K562 (cell line): ENCODE measurements at regions not wholly inside any gene's neighbourhood (a gene's known extent, or its start where the extent isn't known, plus 50 kb on each side); places are given as distances from the start of the nearest gene placed in this dataset.
"Not testable (repeated sequence)": the region's sequence is repeated elsewhere in the genome, so short reads cannot be mapped to it uniquely, and the experiment has no call there.

Experiments
- ATAC-seq: fragments of 200-7000 bp; cut with Tn5 transposase; 3 replicates; pipeline ENCODE4 v1.9.1; 2020; ENCODE audit warnings: moderate library complexity
- BruUV-seq: library from RNA; stranded (reverse); fragments of 400-500 nt; replicated peaks from 2 replicates; lab custom pipeline; 2021; lab: Mats Ljungman, UMichigan
- CTCF ChIA-PET: fragments of 300-600 bp; formaldehyde crosslinking; extraction: SDS; loops from one replicate; lab custom pipeline; 2021; ENCODE audit warnings: low intra/inter-chr PET ratio; lab: Yijun Ruan, JAX
- POLR2A ChIA-PET: fragments of 300-600, 350-650 bp; sonication (Branson Sonifier 250); formaldehyde crosslinking; extraction: SDS; loops from one replicate; lab custom pipeline; 2021; ENCODE audit warnings: antibody characterized with exemption, inconsistent platforms; lab: Yijun Ruan, JAX
- DNase-seq, 4 experiments: peaks; one replicate each; pipeline versions ENCODE4 v3.0.0 to v3.0.0-alpha.2; 2011 to 2018; ENCODE audit warnings: low spot score in 3 of 4, mixed read lengths in 3 of 4; ENCODE audit errors: extremely low read depth in 1 of 4
- FAIRE-seq: peaks from 2 replicates; lab custom pipeline; 2011; peaks lifted over from hg19 to GRCh38; lab: Jason Lieb, UNC
- H2AFZ ChIP-seq: 2 replicates; pipeline ENCODE4 v1.6.0; 2011; ENCODE audit warnings: low read depth, low read length, control low read depth, inconsistent platforms
- H3K27ac ChIP-seq: fragments of 200-600 bp; 3 replicates; pipeline ENCODE4 v1.8.0; 2011; ENCODE audit warnings: low read depth, mild to moderate bottlenecking, control low read depth, inconsistent platforms, low read length, moderate library complexity, mixed read lengths; ENCODE audit errors: extremely low read depth
- H3K27me3 ChIP-seq, 2 experiments: fragments of 300-600 bp in 1 of 2; 2 replicates in 1 of 2; 3 replicates in 1 of 2; pipeline versions ENCODE4 v1.6.0 to v1.8.0; 2011; ENCODE audit warnings: inconsistent platforms in 2 of 2, low read length in 2 of 2, mild to moderate bottlenecking in 1 of 2, mixed read lengths in 1 of 2, moderate library complexity in 1 of 2; ENCODE audit not compliant: control insufficient read depth in 2 of 2, insufficient read depth in 2 of 2
- H3K36me3 ChIP-seq: fragments of 300-600 bp; 3 replicates; pipeline ENCODE4 v1.8.0; 2011; ENCODE audit warnings: mild to moderate bottlenecking, low read length, inconsistent platforms; ENCODE audit not compliant: control insufficient read depth, insufficient read depth
- H3K4me1 ChIP-seq, 2 experiments: fragments of 200-600 bp in 1 of 2; replicated peaks in 1 of 2; 2 replicates in 1 of 2; 3 replicates in 1 of 2; pipeline versions ENCODE4 v1.5.1 to v1.8.0; 2011; ENCODE audit warnings: inconsistent platforms in 2 of 2, low read length in 2 of 2, mild to moderate bottlenecking in 1 of 2, mixed read lengths in 1 of 2, moderate library complexity in 1 of 2; ENCODE audit not compliant: control insufficient read depth in 2 of 2, insufficient read depth in 2 of 2
- H3K4me2 ChIP-seq: 2 replicates; pipeline ENCODE4 v1.6.1; 2011; ENCODE audit warnings: low read length, control low read depth, inconsistent platforms, mixed read lengths; ENCODE audit not compliant: insufficient read depth
- H3K4me3 ChIP-seq: fragments of 200-600 bp; sonication (generic), shearing (Covaris generic); 2 replicates; pipeline ENCODE4 v1.5.1; 2016; ENCODE audit warnings: control low read depth, inconsistent platforms
- H3K79me2 ChIP-seq: fragments of 200-600 bp; 3 replicates; pipeline ENCODE4 v1.8.0; 2011; ENCODE audit warnings: low read length, inconsistent platforms; ENCODE audit not compliant: control insufficient read depth, insufficient read depth
- H3K9ac ChIP-seq, 2 experiments: 2 replicates each; pipeline versions ENCODE4 v1.6.0 to v1.6.1; 2011; ENCODE audit warnings: low read depth in 2 of 2, low read length in 2 of 2, control low read depth in 1 of 2, inconsistent platforms in 1 of 2, mild to moderate bottlenecking in 1 of 2, mixed read lengths in 1 of 2; ENCODE audit not compliant: insufficient read depth in 1 of 2
- H3K9me1 ChIP-seq: one replicate; pipeline ENCODE4 v1.6.0; 2011; ENCODE audit warnings: inconsistent platforms, mild to moderate bottlenecking, low read length, moderate library complexity; ENCODE audit not compliant: control insufficient read depth, insufficient read depth
- H3K9me3 ChIP-seq: replicated peaks from 2 replicates; pipeline ENCODE4 v1.5.1; 2011; ENCODE audit warnings: low read depth, low read length, inconsistent platforms; ENCODE audit not compliant: control insufficient read depth, insufficient read depth
- H4K20me1 ChIP-seq: replicated peaks from 2 replicates; pipeline ENCODE4 v1.6.1; 2011; ENCODE audit warnings: low read length, inconsistent platforms, mixed read lengths; ENCODE audit not compliant: control insufficient read depth, insufficient read depth
- CTCF ChIP-seq, 3 experiments: IDR thresholded peaks in 2 of 3; conservative IDR thresholded peaks in 1 of 3; 2 replicates each; pipeline ENCODE4 v1.5.1; 2011 to 2012; ENCODE audit warnings: low read length in 3 of 3, mild to moderate bottlenecking in 3 of 3, control low read depth in 2 of 3, improper control_type of control experiment in 1 of 3, inconsistent platforms in 1 of 3, low read depth in 1 of 3, mixed read lengths in 1 of 3, moderate library complexity in 1 of 3; ENCODE audit not compliant: insufficient read depth in 2 of 3
- WGBS: fragments of 100-300 bp; shearing (Covaris generic); methylation state at CpG from one replicate; pipeline ENCODE4 v1.1.6; 2016; ENCODE audit warnings: low coverage, mixed read lengths; ENCODE audit not compliant: insufficient coverage; ENCODE audit errors: missing lambda C conversion rate; 5-methylcytosine and 5-hydroxymethylcytosine counted together
- in situ Hi-C: fragments of 300-500 bp; cut with MboI; formaldehyde crosslinking; loops from 4 replicates; pipeline ENCODE4 v1.15.0; 2018; ENCODE audit warnings: inconsistent platforms, mixed read lengths
- intact Hi-C: fragments of 100-400 bp; cut with micrococcal nuclease; formaldehyde crosslinking; loops from 2 replicates; pipeline ENCODE4 v1.14.2; 2022

- H3K4me2 ChIP-seq, H3K9me3 ChIP-seq, FAIRE-seq, intact Hi-C loops, H3K9ac ChIP-seq, H3K9me1 ChIP-seq, H3K79me2 ChIP-seq, H3K27me3 ChIP-seq, DNase-seq, H2AFZ ChIP-seq, BruUV-seq, POLR2A ChIA-PET, H4K20me1 ChIP-seq, H3K27ac ChIP-seq, H3K4me1 ChIP-seq, H3K36me3 ChIP-seq, ATAC-seq, CTCF ChIA-PET, H3K4me3 ChIP-seq: not testable (repeated sequence)
- in situ Hi-C loops, result loop anchor here (5.0 kb wide), 1 partner anchor 902 kb away; no protein-coding TSS in a partner anchor
- TF ChIP-seq CTCF (IDR thresholded peaks at IDR 0.05 in 2 of 3, conservative IDR thresholded peaks at IDR 0.05 in 1 of 3; ENCODE audit: insufficient read depth in 2 of 3, low read depth in 1 of 3, low read length in 3 of 3), result peak in 1 of 3 experiments; percentile 10; a peak in 1 of 6 replicates
- WGBS, result 3% methylated on average over 2 of the region's 3 CpGs
These were observed 96.0 kb upstream of the AGAP9 start for GRCh38 chr10:47619300-47620012.

- BruUV-seq, in situ Hi-C loops, H3K4me2 ChIP-seq, FAIRE-seq, POLR2A ChIA-PET, H3K9me1 ChIP-seq, CTCF ChIA-PET, H3K9ac ChIP-seq, intact Hi-C loops, H3K36me3 ChIP-seq, H3K4me3 ChIP-seq, H3K27ac ChIP-seq, H3K4me1 ChIP-seq, DNase-seq, H3K79me2 ChIP-seq, H4K20me1 ChIP-seq, H2AFZ ChIP-seq, ATAC-seq, H3K9me3 ChIP-seq, H3K27me3 ChIP-seq: not testable (repeated sequence)
- no CpG with 5 or more reads among the region's 3 CpGs for WGBS
These were observed 85.9 kb upstream of the AGAP9 start for GRCh38 chr10:47609311-47609710.

GRCh38 chr10:47605791-47606773 lies 82.6 kb upstream of the AGAP9 start:
- DNase-seq, CTCF ChIA-PET, H3K4me3 ChIP-seq, H3K79me2 ChIP-seq, H3K4me1 ChIP-seq, in situ Hi-C loops, BruUV-seq, H3K27me3 ChIP-seq, H3K36me3 ChIP-seq, intact Hi-C loops, H3K9me3 ChIP-seq, ATAC-seq, POLR2A ChIA-PET, H3K9ac ChIP-seq, H3K9me1 ChIP-seq, FAIRE-seq, H3K27ac ChIP-seq, H2AFZ ChIP-seq, H4K20me1 ChIP-seq, H3K4me2 ChIP-seq: not testable (repeated sequence)
- no CpG with 5 or more reads among the region's 1 CpG for WGBS
